ENCODE measurements at regions not wholly inside any gene's neighbourhood (a gene's known extent, or its start where the extent isn't known, plus 50 kb on each side); places are given as distances from the start of the nearest gene placed in this dataset.

- no peak for DNase-seq
These were observed 321.6 kb upstream of the HS6ST1 start for GRCh38 chr2:128640166-128640844.

GRCh38 chr2:128640845-128641360, 322.2 kb upstream of the HS6ST1 start:
- DNase-seq: no peak

GRCh38 chr2:128641421-128642080, 322.9 kb upstream of the HS6ST1 start:
- DNase-seq: no peak

GRCh38 chr2:128642316-128642715, 323.6 kb upstream of the HS6ST1 start:
- no peak for DNase-seq

- DNase-seq: no peak
These were observed 324.2 kb upstream of the HS6ST1 start for GRCh38 chr2:128642821-128643220.

GRCh38 chr2:128643221-128644065, 324.8 kb upstream of the HS6ST1 start:
- DNase-seq: no peak

GRCh38 chr2:128644156-128644555, 325.5 kb upstream of the HS6ST1 start:
- DNase-seq: no peak

- no peak for DNase-seq
These were observed 326.1 kb upstream of the HS6ST1 start for GRCh38 chr2:128644718-128645256.

GRCh38 chr2:128645631-128646030, 327.0 kb upstream of the HS6ST1 start:
- DNase-seq: no peak

- DNase-seq: no peak
These were observed 327.4 kb upstream of the HS6ST1 start for GRCh38 chr2:128646091-128646490.

GRCh38 chr2:128646691-128647090, 328.0 kb upstream of the HS6ST1 start:
- no peak for DNase-seq

GRCh38 chr2:128651000-128651399, 332.3 kb upstream of the HS6ST1 start:
- no peak for DNase-seq

GRCh38 chr2:128654408-128654807, 335.7 kb upstream of the HS6ST1 start:
- DNase-seq: no peak

- DNase-seq: no peak
These were observed 342.2 kb upstream of the HS6ST1 start for GRCh38 chr2:128660836-128661235.

GRCh38 chr2:128661311-128661710, 342.6 kb upstream of the HS6ST1 start:
- DNase-seq: no peak

GRCh38 chr2:128662051-128662471, 343.4 kb upstream of the HS6ST1 start:
- no peak for DNase-seq

GRCh38 chr2:128663371-128664050, 344.8 kb upstream of the HS6ST1 start:
- no peak for DNase-seq

- DNase-seq: no peak
These were observed 345.9 kb upstream of the HS6ST1 start for GRCh38 chr2:128664499-128664971.

GRCh38 chr2:128665113-128665512, 346.4 kb upstream of the HS6ST1 start:
- no peak for DNase-seq

- no peak for DNase-seq
These were observed 347.9 kb upstream of the HS6ST1 start for GRCh38 chr2:128666596-128666995.

GRCh38 chr2:128667391-128667790, 348.7 kb upstream of the HS6ST1 start:
- DNase-seq: no peak

- DNase-seq: no peak
These were observed 350.3 kb upstream of the HS6ST1 start for GRCh38 chr2:128668946-128669345.

All from activated gamma-delta T cell (primary cell).